Caco-2 (cell line): ENCODE measurements at regions not wholly inside any gene's neighbourhood (a gene's known extent, or its start where the extent isn't known, plus 50 kb on each side); places are given as distances from the start of the nearest gene placed in this dataset.

Source experiments
- BruUV-seq: library from RNA; stranded (reverse); fragments of 400-500 nt; replicated peaks from 2 replicates; lab custom pipeline; 2021; lab: Mats Ljungman, UMichigan
- CTCF ChIA-PET: fragments of 300-600 bp; sonication (Branson Sonifier 250); formaldehyde crosslinking; loops from one replicate; lab custom pipeline; 2022; ENCODE audit warnings: antibody characterized with exemption; lab: Charles Lee
- POLR2A ChIA-PET: fragments of 300-600 bp; sonication (Branson Sonifier 250); formaldehyde crosslinking; loops from one replicate; lab custom pipeline; 2022; ENCODE audit warnings: antibody characterized with exemption; lab: Charles Lee
- DNase-seq, 2 experiments: peaks; one replicate each; pipeline versions ENCODE4 v3.0.0 to v3.0.0-alpha.2; 2020 to 2022
- H3K27me3 ChIP-seq: replicated peaks from 2 replicates; pipeline ENCODE4 v1.6.0; 2011; ENCODE audit warnings: low read length; ENCODE audit not compliant: control insufficient read depth, insufficient read depth
- H3K36me3 ChIP-seq: 2 replicates; pipeline ENCODE4 v1.5.1; 2011; ENCODE audit warnings: low read length; ENCODE audit not compliant: control insufficient read depth, insufficient read depth
- H3K4me1 ChIP-seq: fragments of 250-450 bp; sonication (Bioruptor Pico); 2 replicates; pipeline ENCODE4 v1.5.1; 2020; ENCODE audit warnings: mild to moderate bottlenecking
- H3K4me3 ChIP-seq: 2 replicates; pipeline ENCODE4 v1.5.1; 2011; ENCODE audit warnings: low read depth, mild to moderate bottlenecking, control low read depth, low read length
- H3K9me3 ChIP-seq: fragments of 250-450 bp; sonication (Bioruptor Pico); 2 replicates; pipeline ENCODE4 v1.5.1; 2020; ENCODE audit warnings: mild to moderate bottlenecking, moderate library complexity
- H3K27ac Mint-ChIP-seq: one replicate; pipeline ENCODE4 v1.8.0; 2022; ENCODE audit warnings: mixed read lengths; ENCODE audit not compliant: unreplicated experiment
- H3K27me3 Mint-ChIP-seq: one replicate; pipeline ENCODE4 v1.8.0; 2022; ENCODE audit warnings: mixed read lengths; ENCODE audit not compliant: insufficient read depth, unreplicated experiment
- H3K36me3 Mint-ChIP-seq: one replicate; pipeline ENCODE4 v1.8.0; 2022; ENCODE audit warnings: mild to moderate bottlenecking, mixed read lengths; ENCODE audit not compliant: insufficient read depth, unreplicated experiment
- H3K4me1 Mint-ChIP-seq: one replicate; pipeline ENCODE4 v1.8.0; 2022; ENCODE audit warnings: low read depth, mixed read lengths; ENCODE audit not compliant: unreplicated experiment
- H3K4me3 Mint-ChIP-seq: one replicate; pipeline ENCODE4 v1.8.0; 2022; ENCODE audit warnings: mild to moderate bottlenecking, moderate library complexity, mixed read lengths; ENCODE audit not compliant: unreplicated experiment
- H3K9me3 Mint-ChIP-seq: one replicate; pipeline ENCODE4 v1.8.0; 2022; ENCODE audit warnings: mixed read lengths; ENCODE audit not compliant: unreplicated experiment
- intact Hi-C: fragments of 100-400 bp; cut with micrococcal nuclease; formaldehyde crosslinking; loops from one replicate; pipeline ENCODE4 v1.10.0; 2022; ENCODE audit not compliant: unreplicated experiment
- TF ChIP-seq, protein P1 (sequence below), 2 experiments: fragments of 200-600 bp in 1 of 2; IDR thresholded peaks; 1 replicate in 1 of 2; 2 replicates in 1 of 2; pipeline versions ENCODE4 v1.5.1 to v1.8.0; 2011 to 2022; ENCODE audit warnings: antibody characterized with exemption in 1 of 2, control low read depth in 1 of 2, inconsistent platforms in 1 of 2, low read depth in 1 of 2, low read length in 1 of 2, mild to moderate bottlenecking in 1 of 2, moderate library complexity in 1 of 2; ENCODE audit not compliant: insufficient read depth in 1 of 2, severe bottlenecking in 1 of 2, unreplicated experiment in 1 of 2

DNA sequence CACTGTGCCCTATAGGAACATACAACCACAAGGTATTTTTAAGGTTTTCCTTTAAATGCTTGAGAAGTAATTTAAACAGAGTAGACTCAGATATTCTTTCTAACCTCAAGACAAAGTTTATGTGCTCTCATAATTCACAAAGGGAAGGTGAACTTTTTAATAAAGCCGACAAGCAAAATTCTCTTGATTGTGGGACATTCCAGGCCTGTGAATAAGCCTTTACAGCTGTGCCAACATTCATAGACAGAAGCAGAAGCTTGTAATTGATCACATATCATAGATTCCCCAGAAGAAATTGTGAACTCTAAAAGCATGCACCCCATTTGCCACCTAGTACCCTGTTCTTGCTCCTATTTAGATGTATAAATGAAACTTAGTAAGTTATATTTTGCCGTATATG lies 1107.8 kb upstream of the SEMA6A start:
- TF ChIP-seq, protein P1, sequence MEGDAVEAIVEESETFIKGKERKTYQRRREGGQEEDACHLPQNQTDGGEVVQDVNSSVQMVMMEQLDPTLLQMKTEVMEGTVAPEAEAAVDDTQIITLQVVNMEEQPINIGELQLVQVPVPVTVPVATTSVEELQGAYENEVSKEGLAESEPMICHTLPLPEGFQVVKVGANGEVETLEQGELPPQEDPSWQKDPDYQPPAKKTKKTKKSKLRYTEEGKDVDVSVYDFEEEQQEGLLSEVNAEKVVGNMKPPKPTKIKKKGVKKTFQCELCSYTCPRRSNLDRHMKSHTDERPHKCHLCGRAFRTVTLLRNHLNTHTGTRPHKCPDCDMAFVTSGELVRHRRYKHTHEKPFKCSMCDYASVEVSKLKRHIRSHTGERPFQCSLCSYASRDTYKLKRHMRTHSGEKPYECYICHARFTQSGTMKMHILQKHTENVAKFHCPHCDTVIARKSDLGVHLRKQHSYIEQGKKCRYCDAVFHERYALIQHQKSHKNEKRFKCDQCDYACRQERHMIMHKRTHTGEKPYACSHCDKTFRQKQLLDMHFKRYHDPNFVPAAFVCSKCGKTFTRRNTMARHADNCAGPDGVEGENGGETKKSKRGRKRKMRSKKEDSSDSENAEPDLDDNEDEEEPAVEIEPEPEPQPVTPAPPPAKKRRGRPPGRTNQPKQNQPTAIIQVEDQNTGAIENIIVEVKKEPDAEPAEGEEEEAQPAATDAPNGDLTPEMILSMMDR (IDR thresholded peaks at IDR 0.05; ENCODE audit: insufficient read depth in 1 of 2, low read depth in 1 of 2, low read length in 1 of 2, severe bottlenecking in 1 of 2, unreplicated experiment in 1 of 2): no peak
- no peak for DNase-seq
- CTCF ChIA-PET: no interaction called here
- Mint-ChIP-seq H3K9me3 (no peaks in the 10 kb centered on the region), H3K27ac (no peak overlapping the region), H3K36me3 (no peaks in the 10 kb centered on the region), H3K4me1 (no peaks in the 10 kb centered on the region), H3K27me3 (peaks cover 10% of the 10 kb centered on the region), H3K4me3 (no peak overlapping the region)
- Histone ChIP-seq H3K9me3 (no peaks in the 10 kb centered on the region), H3K4me3 (no peak overlapping the region), H3K27me3 (no peaks in the 10 kb centered on the region), H3K4me1 (no peaks in the 10 kb centered on the region), H3K36me3 (no peaks in the 10 kb centered on the region)
- POLR2A ChIA-PET: no interaction called here
- intact Hi-C loops: no loop called here
- BruUV-seq: no TSS peak

DNA sequence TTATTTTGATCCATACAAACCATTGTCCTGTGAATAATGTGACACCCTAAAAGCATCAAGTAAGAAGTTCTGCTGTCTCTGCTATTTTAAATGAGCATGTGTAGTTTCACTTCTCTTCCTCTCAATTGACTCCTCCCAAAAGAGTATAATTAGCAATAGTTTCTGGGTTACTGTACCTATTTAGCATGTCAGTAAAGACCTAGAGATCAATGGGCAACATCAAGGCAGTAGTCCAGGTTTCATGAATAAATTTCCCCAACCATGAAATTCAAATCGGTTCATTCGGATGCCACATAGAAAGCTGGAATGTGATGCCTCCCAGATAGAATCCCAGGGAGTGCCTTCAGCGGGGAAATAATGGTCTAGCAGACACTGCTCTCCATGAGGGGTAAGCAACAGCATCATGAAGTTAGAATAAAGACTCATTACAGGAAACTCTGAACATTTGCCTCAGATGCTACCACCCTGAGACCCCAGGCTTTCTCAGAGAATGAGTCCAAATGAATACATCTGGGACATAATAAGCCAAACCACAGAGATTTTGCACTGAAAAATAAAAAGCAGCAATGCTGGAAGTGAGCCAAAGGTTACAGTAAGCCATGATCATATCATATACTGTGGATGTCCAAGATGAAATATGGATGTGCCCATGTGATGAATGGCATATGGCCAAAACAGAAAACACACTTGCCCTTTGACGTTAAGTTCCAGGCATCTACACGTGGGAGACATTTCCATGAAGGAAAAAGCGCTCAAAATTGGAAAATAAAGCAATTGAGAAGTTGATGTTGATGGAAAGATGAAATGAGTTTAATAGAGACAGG lies 1107.0 kb upstream of the SEMA6A start:
- Histone ChIP-seq H3K9me3 (no peaks in the 10 kb centered on the region), H3K27me3 (no peaks in the 10 kb centered on the region), H3K36me3 (no peaks in the 10 kb centered on the region), H3K4me3 (no peak overlapping the region), H3K4me1 (no peaks in the 10 kb centered on the region)
- DNase-seq: no peak
- H3K4me3 Mint-ChIP-seq: no peak overlapping the region
- ChIA-PET CTCF (no interaction called here), POLR2A (no interaction called here)
- peaks cover 10% of the 10 kb centered on the region for H3K27me3 Mint-ChIP-seq
- TF ChIP-seq, protein P1 (IDR thresholded peaks at IDR 0.05; ENCODE audit: insufficient read depth in 1 of 2, low read depth in 1 of 2, low read length in 1 of 2, severe bottlenecking in 1 of 2, unreplicated experiment in 1 of 2): no peak
- no peaks in the 10 kb centered on the region for H3K36me3 Mint-ChIP-seq
- no peak overlapping the region for H3K27ac Mint-ChIP-seq
- no TSS peak for BruUV-seq
- H3K9me3 Mint-ChIP-seq: no peaks in the 10 kb centered on the region
- intact Hi-C loops: no loop called here
- H3K4me1 Mint-ChIP-seq: no peaks in the 10 kb centered on the region

DNA sequence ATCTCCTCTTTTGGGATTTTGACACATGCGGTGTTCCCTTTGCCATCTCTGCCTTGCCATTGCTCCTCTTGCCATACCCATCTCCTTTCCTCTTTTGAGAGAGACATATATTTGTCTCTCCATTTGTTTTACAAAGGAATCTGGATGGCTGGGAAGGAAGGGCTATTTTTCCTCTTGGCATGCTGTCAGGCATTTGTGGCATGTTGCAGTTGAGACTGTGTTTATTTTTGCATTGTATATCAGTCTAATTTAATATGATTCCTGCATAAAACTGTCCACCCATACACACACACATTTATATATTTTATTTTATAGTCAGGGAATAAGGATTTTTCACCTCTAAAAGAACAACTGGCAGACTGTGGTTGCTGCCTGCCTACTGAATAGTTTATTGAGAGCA lies 1105.8 kb upstream of the SEMA6A start:
- Histone ChIP-seq H3K9me3 (no peaks in the 10 kb centered on the region), H3K4me1 (no peaks in the 10 kb centered on the region), H3K4me3 (no peak overlapping the region), H3K36me3 (no peaks in the 10 kb centered on the region), H3K27me3 (no peaks in the 10 kb centered on the region)
- H3K27ac Mint-ChIP-seq: no peak overlapping the region
- POLR2A ChIA-PET: no interaction called here
- H3K27me3 Mint-ChIP-seq: peaks cover 12% of the 10 kb centered on the region
- H3K36me3 Mint-ChIP-seq: no peaks in the 10 kb centered on the region
- intact Hi-C loops: no loop called here
- BruUV-seq: no TSS peak
- H3K9me3 Mint-ChIP-seq: no peaks in the 10 kb centered on the region
- no peak for DNase-seq
- TF ChIP-seq, protein P1 (IDR thresholded peaks at IDR 0.05; ENCODE audit: insufficient read depth in 1 of 2, low read depth in 1 of 2, low read length in 1 of 2, severe bottlenecking in 1 of 2, unreplicated experiment in 1 of 2): no peak
- CTCF ChIA-PET: no interaction called here
- H3K4me1 Mint-ChIP-seq: no peaks in the 10 kb centered on the region
- H3K4me3 Mint-ChIP-seq: no peak overlapping the region
